Left lung (tissue), 4 donors: ENCODE measurements at regions not wholly inside any gene's neighbourhood (a gene's known extent, or its start where the extent isn't known, plus 50 kb on each side); places are given as distances from the start of the nearest gene placed in this dataset.

Experiments used
- ATAC-seq: fragments of 200-7000 bp; cut with Tn5 transposase; one replicate; pipeline ENCODE4 v1.9.1; 2020; ENCODE audit warnings: moderate library complexity
- DNase-seq, 4 donors: peaks; one replicate each; pipeline ENCODE4 v3.0.0-alpha.2; 2013 to 2020
- H3K27ac ChIP-seq, 2 donors: fragments of 200-600 bp; sonication (generic) in 1 of 2; one replicate each; pipeline versions ENCODE4 v1.5.0 to v1.8.0; 2020 to 2021
- H3K27me3 ChIP-seq, 2 donors: fragments of 200-600 bp; sonication (generic) in 1 of 2; one replicate each; pipeline versions ENCODE4 v1.5.0 to v1.8.0; 2020 to 2021
- H3K36me3 ChIP-seq, 2 donors: fragments of 200-600 bp; sonication (generic) in 1 of 2; one replicate each; pipeline versions ENCODE4 v1.5.0 to v1.8.0; 2020 to 2021
- H3K4me1 ChIP-seq, 2 donors: fragments of 200-600 bp; one replicate each; pipeline ENCODE4 v1.8.0; 2021
- H3K4me3 ChIP-seq, 2 donors: fragments of 200-600 bp; sonication (generic) in 1 of 2; one replicate each; pipeline versions ENCODE4 v1.5.0 to v1.8.0; 2020 to 2021; ENCODE audit warnings: mild to moderate bottlenecking in 1 of 2
- H3K9me3 ChIP-seq, 2 donors: fragments of 200-600 bp; sonication (generic) in 1 of 2; one replicate each; pipeline versions ENCODE4 v1.5.0 to v1.8.0; 2020 to 2021
- CTCF ChIP-seq, 2 donors: fragments of 200-600 bp; sonication (generic) in 1 of 2; IDR thresholded peaks; one replicate each; pipeline versions ENCODE4 v1.5.0 to v1.8.0; 2021; ENCODE audit warnings: antibody characterized with exemption in 2 of 2
- intact Hi-C, 2 donors: fragments of 100-400 bp; cut with DNase I; formaldehyde crosslinking; loops; one replicate each; pipeline versions ENCODE4 v1.11.2 to v1.14.2; 2022
- donor health status: DM: no; HTN: yes; CAD: no.
- donor health status: DM: no; HTN: no; CAD: no.

- Histone ChIP-seq H3K36me3 (no peaks in the 10 kb centered on the region), H3K9me3 (no peaks in the 10 kb centered on the region), H3K4me3 (no peak overlapping the region), H3K27me3 (peaks cover 0 to 4% of the 10 kb centered on the region in 2 donors), H3K27ac (no peak overlapping the region), H3K4me1 (no peaks in the 10 kb centered on the region)
- intact Hi-C loops: no loop called here
- no peak for ATAC-seq
- DNase-seq: no peak
- TF ChIP-seq CTCF (IDR thresholded peaks at IDR 0.05): no peak
Observed at GRCh38 chr15:79523266-79523665, 91.1 kb downstream of the MINAR1 start.

GRCh38 chr15:79524531-79524930 lies 92.4 kb downstream of the MINAR1 start:
- H3K36me3 ChIP-seq: no peaks in the 10 kb centered on the region
- no peak for DNase-seq
- H3K27ac ChIP-seq: no peak overlapping the region
- H3K4me1 ChIP-seq: no peaks in the 10 kb centered on the region
- H3K4me3 ChIP-seq: no peak overlapping the region
- H3K27me3 ChIP-seq: peaks cover 0 to 4% of the 10 kb centered on the region in 2 donors
- TF ChIP-seq CTCF (IDR thresholded peaks at IDR 0.05): no peak
- no peaks in the 10 kb centered on the region for H3K9me3 ChIP-seq
- intact Hi-C loops: no loop called here
- ATAC-seq: no peak

GRCh38 chr15:79526376-79526775 lies 94.2 kb downstream of the MINAR1 start:
- Histone ChIP-seq H3K27ac (no peak overlapping the region), H3K36me3 (no peaks in the 10 kb centered on the region), H3K9me3 (no peaks in the 10 kb centered on the region), H3K4me1 (no peaks in the 10 kb centered on the region), H3K4me3 (no peak overlapping the region), H3K27me3 (peaks cover 0 to 4% of the 10 kb centered on the region in 2 donors)
- DNase-seq (no peak), ATAC-seq (no peak)
- intact Hi-C loops: no loop called here
- no peak for TF ChIP-seq CTCF (IDR thresholded peaks at IDR 0.05)

- no peak for DNase-seq
- H3K27me3 ChIP-seq: peaks cover 0 to 6% of the 10 kb centered on the region in 2 donors
- H3K36me3 ChIP-seq: no peaks in the 10 kb centered on the region
- H3K27ac ChIP-seq: no peak overlapping the region
- no peak for TF ChIP-seq CTCF (IDR thresholded peaks at IDR 0.05)
- intact Hi-C loops: no loop called here
- no peaks in the 10 kb centered on the region for H3K4me1 ChIP-seq
- H3K4me3 ChIP-seq: no peak overlapping the region
- no peak for ATAC-seq
- no peaks in the 10 kb centered on the region for H3K9me3 ChIP-seq
Observed at GRCh38 chr15:79527821-79528220, 95.7 kb downstream of the MINAR1 start.

- DNase-seq (no peak), ATAC-seq (no peak)
- Histone ChIP-seq H3K4me3 (no peak overlapping the region), H3K27me3 (peaks cover 0 to 13% of the 10 kb centered on the region in 2 donors), H3K4me1 (no peaks in the 10 kb centered on the region), H3K27ac (no peak overlapping the region), H3K9me3 (no peaks in the 10 kb centered on the region), H3K36me3 (no peaks in the 10 kb centered on the region)
- no peak for TF ChIP-seq CTCF (IDR thresholded peaks at IDR 0.05)
- intact Hi-C loops: no loop called here
Observed at GRCh38 chr15:79529157-79529785, 97.1 kb downstream of the MINAR1 start.
